HG02623 (cell line): ENCODE measurements at regions not wholly inside any gene's neighbourhood (a gene's known extent, or its start where the extent isn't known, plus 50 kb on each side); places are given as distances from the start of the nearest gene placed in this dataset.

ENCODE experiments used
- ATAC-seq: cut with Tn5 transposase; IDR thresholded peaks from one replicate; pipeline ENCODE4 v1.9.1; 2021; ENCODE audit warnings: moderate library complexity; ENCODE audit not compliant: unreplicated experiment

DNA sequence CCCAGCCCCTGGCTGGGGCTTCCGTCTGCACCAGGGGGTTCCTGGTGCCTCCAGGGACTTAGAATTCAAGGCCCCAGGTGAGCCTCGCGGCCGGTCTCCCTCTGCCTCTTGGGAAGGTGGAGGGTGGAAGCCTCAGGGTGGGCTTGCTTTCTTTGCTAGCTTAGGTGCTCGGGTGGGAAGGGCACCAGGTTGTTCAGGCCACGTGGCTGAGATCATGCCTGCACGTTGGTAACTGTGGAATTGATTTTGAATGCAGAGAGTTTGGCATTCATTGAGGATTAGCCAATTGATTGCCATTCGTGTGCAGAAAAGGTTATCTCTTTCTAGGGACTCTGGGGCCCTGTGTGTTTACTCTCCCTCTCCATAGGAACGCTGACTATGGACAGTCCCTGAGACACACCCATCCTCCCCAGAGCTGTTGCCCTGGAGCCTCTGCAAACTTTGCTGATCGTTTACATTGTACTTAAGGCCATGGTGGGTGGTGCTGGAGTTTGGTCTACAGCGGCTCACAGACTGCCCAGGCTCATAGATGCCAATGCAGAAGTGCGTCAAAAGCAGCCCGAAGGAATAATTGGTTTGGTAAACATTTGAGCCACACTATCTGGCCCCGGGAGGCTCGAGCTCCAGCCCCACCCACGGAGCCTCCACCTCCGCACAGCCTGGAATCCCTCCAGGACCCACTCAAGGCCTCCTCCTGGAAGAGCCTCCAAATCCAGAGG is 1457.7 kb downstream of the BRD1 start:
- ATAC-seq = no peak

DNA sequence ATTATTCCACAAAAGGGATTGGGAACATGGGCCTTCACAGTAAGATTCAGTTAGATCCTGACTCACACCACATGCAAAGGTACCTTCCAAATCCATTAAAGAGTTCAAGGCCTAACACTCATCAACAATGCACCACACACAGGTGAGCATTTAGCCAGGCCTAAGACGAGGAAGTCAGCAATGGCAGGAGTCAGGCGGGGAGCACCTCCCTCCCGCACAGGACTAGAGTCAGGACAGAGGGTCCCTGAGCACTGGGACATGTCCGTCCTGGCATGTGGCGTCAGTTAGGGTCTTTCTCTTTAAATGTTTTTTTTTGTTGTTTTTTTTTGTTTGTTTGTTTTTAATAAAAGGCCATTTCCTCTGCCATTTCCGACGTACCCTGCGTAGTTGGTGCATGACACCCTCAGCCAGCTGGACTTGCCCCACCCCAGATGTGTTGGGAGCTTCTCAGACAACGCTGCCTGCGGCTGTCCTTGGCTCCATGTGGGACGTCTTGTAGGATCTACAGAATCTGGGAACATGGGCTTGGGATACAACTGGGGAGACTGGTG is 1458.6 kb downstream of the BRD1 start:
- no peak for ATAC-seq

- ATAC-seq = no peak
Observed at GRCh38 chr22:48367731-48368130, 1459.9 kb downstream of the BRD1 start.

DNA sequence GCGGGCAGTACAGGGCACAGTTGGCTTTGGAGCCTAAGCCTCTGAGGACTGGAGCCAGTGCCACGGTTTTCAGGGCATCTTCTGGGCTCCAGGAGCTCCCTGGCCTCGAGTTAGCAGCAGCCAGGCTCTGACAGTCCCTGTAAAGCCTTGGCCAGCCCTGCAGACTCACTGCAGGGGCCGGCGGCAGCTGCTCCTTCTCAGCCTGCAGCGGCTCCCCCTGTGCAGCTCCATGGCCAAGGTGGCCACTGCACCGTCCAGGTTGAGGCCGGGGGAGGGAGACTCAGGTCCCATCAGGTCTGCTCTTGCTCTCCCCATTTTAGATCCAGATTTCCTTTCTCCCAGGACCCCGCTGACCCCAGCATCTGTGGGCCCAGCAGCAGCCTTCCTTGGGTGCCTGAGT is 1461.1 kb downstream of the BRD1 start:
- ATAC-seq = no peak

GRCh38 chr22:48366056-48366455 is 1461.6 kb downstream of the BRD1 start:
- ATAC-seq = no peak

- no peak for ATAC-seq
Observed at GRCh38 chr22:48365386-48365785, 1462.3 kb downstream of the BRD1 start.

DNA sequence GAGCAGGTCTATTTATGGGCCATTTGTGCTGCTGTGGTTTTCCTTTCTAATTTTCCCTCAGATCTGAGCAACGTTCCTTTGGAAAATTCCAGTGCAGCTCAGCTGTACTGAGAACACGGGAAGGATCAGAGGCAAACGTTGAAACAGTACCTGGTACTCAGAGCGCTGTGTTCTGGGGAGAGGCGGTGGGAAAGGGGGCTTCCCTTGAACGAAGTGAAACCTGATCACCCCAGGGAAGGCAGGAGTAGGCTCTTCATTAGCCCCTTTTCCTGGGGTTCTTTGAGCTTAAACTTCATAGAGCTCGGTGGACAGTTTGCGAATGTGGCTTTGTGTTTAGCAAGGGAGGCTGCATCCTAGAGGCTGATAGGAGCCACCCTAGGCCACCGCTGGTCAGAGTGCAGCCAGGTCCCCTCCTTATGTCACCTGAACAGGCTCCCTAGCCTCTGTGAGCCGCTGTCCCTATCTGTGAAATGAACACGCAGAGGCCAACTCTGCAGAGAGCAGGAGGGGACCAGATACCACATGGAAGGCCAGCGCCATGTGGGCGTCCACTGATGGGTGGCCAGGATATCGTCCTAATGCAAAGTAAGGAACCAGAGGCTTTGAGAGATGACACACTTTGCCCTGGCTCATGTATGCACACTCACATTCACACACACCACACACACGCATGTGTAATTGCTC is 1464.8 kb downstream of the BRD1 start:
- ATAC-seq = no peak

DNA sequence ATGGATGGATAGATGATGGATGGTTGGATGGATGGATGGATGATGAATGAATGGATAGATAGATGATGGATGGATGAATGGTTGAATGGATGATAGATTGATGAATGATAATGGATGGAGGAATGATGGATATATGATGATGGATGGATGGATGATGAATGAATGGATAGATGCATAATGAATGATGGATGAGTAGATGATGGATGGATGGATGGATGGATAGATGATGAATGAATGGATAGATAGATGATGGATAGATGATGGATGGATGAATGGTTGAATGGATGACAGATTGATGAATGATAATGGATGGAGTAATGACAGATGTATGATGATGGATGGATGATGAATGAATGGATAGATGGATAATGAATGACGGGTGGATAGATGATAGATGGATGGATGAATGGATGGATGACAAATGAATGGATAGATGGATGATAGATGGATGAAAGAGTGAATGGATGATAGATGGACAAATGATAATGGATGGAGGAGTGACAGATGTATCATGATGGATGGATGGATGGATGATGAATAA is 1466.5 kb downstream of the BRD1 start:
- ATAC-seq = no peak

GRCh38 chr22:48359613-48359965 is 1468.1 kb downstream of the BRD1 start:
- ATAC-seq = no peak

- ATAC-seq = no peak
Observed at GRCh38 chr22:48358886-48359612, 1468.6 kb downstream of the BRD1 start.

DNA sequence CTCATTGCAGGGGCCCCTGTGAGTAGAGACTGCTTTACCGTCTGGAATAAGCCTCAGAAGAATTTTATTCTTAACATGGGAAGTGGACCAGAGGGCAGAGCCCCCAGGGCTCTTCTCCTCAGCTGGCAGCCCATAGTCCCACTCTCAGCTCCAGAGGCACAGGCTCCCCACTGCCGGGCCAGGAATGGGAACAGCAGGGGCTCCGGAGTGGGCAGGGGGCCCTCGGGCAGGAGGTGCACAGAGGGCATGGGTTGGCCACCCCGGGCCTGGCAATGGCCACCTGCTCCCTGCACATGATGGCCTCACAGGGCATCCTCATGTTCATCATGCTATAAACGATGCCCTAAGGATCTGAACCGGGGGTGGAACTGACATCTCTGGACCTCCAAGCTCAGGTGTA is 1469.7 kb downstream of the BRD1 start:
- no peak for ATAC-seq

- ATAC-seq = no peak
Observed at GRCh38 chr22:48357196-48357595, 1470.5 kb downstream of the BRD1 start.

DNA sequence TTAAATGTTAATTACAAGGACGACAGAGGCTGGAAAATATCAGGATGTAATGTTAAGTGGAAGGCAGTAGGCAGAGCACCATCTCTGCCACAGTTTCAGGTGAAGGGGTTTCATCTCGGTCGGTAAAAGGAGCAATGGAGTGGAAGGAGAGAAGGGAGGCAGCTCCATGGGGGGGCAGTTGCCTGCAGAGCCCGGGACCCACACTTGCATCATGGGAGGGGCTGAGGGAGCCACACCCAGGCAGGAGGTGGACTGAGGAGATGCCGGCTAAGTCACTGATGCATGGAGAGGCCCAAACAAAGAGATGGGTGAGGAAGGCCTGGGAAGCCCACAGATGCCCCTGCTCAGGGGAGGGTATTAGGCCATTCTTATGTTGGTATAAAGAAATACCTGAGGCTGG is 1470.9 kb downstream of the BRD1 start:
- no peak for ATAC-seq

DNA sequence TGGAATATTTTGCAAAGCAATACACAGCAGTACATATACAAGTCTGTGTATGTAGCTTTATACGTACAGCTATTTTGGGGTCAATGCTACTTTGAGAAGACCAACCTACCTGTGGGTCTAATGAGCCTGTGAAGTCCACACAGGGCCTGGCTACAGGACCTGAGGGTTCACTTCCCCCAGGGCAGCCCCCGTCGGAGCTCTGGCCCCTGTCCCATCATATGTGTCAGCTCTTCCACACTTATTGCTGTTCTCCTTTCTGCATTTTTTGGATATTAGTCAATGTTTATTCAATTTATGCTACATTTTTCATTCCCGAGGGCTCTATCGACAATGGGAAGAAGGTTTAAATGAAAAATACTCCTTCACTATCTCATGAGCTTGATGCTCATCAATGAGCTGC is 1473.6 kb downstream of the BRD1 start:
- no peak for ATAC-seq

- ATAC-seq = no peak
Observed at GRCh38 chr22:48353116-48353947, 1474.3 kb downstream of the BRD1 start.

GRCh38 chr22:48352086-48352911 is 1475.4 kb downstream of the BRD1 start:
- no peak for ATAC-seq

DNA sequence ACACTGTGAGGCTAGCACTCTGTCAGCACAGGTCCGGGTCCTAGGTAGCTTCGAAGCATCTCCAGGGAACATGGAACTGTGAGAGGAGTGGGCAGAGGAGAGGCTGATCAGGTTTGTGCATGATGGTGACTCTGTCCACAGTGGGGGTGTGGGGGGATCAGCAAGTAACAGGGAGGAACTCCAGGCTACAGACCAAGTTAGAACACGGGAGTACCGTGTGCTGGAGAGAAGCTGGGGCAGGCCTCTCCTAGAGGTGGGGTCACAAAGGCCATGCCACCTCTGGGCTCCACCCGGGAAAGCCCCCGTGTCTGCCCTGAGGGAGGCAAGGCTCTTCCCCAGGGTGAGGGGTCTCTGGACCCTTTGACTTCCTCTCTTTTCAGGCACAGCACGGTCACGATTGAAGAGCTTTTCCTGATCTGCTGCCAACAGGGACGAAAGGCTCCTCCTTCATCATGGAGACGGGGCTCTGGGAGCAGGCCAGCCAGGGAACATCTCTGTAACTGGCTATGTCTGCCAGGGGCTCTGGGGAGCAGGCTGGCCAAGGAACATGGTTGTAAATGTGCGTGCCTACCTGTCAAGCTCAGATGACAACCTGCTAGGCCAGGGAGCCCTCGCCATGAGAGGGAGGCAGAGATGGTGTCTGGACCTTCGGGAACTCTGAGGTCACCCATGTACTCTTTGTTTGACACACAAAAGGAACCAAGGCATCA is 1476.1 kb downstream of the BRD1 start:
- ATAC-seq = no peak

GRCh38 chr22:48350456-48350855 is 1477.2 kb downstream of the BRD1 start:
- ATAC-seq = no peak

DNA sequence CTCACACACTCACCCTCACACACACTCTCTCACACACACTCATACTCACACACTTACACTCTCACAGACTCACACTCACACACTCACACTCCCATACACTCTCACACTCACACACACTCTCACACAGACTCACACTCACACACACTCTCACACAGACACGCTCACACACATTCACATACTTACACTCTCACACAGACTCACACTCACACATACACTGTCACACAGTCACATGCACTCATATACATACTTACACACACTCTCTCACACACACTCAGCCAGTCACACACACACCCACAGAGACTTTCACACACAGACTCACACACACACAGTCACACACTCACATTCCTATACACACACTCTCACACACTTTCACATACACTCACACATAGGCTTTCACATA is 1478.8 kb downstream of the BRD1 start:
- no peak for ATAC-seq
